ENCODE measurements at regions not wholly inside any gene's neighbourhood (a gene's known extent, or its start where the extent isn't known, plus 50 kb on each side); places are given as distances from the start of the nearest gene placed in this dataset.
"Not testable (repeated sequence)": the region's sequence is repeated elsewhere in the genome, so short reads cannot be mapped to it uniquely, and the experiment has no call there.

DNA sequence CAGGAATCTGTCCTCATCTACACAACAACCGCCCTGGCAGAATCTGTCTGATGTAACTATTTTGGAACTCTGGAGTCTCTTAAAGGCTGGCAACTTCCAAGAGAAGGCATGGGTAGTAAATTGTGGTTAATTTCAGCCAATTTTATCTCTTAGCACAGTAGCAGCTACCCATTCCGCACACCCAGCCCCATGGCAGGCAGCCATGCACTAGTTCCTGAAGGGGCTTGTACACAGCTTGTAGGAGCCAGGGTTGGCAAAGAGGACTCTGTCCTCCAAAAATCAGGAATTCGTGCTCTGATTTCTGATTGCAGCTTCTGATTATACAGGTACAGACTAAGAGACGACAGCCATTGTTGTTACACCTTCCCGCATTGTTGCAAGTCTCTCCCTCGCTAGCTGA lies 155.9 kb downstream of the RNF144B start:
- Histone ChIP-seq H4K20me1 (ENCODE audit: insufficient read depth) (no peaks in the 10 kb centered on the region; the same call in 1 of the 2 replicates), H3F3A (ENCODE audit: insufficient read depth, low read depth) (no peaks in the 10 kb centered on the region), H3K27me3 (ENCODE audit: insufficient read depth, low read depth) (no peaks in the 10 kb centered on the region; the same call in none of the 2 replicates), H3K4me1 (replicated peaks; ENCODE audit: insufficient read depth) (no peaks in the 10 kb centered on the region), H3K9me2 (ENCODE audit: insufficient read depth) (no peaks in the 10 kb centered on the region), H3K79me2 (ENCODE audit: low read depth) (no peaks in the 10 kb centered on the region), H3K36me3 (ENCODE audit: low read depth) (no peaks in the 10 kb centered on the region), H3K4me3 (no peak overlapping the region), H3K4me2 (no peak overlapping the region), H2AFZ (no peak overlapping the region), H3K27ac (no peak overlapping the region), H3K9me3 (ENCODE audit: insufficient read depth, low read depth) (no peaks in the 10 kb centered on the region)
- ChIA-PET POLR2A (ENCODE audit: unreplicated experiment) (no interaction called here), CTCF (no interaction called here)
- no TSS peak for BruUV-seq (replicated peaks)
- no peak for DNase-seq
- no peak for TF ChIP-seq CTCF (conservative IDR thresholded peaks at IDR 0.05)
- no peak for TF ChIP-seq EZH2 (IDR thresholded peaks at IDR 0.05; ENCODE audit: low read depth)
- intact Hi-C loops (cut with micrococcal nuclease; ENCODE audit: unreplicated experiment): no loop called here

- H4K20me1 ChIP-seq (ENCODE audit: insufficient read depth); H3K4me1 ChIP-seq (replicated peaks; ENCODE audit: insufficient read depth); DNase-seq; BruUV-seq (replicated peaks); H3K27me3 ChIP-seq (ENCODE audit: insufficient read depth, low read depth); intact Hi-C loops (cut with micrococcal nuclease; ENCODE audit: unreplicated experiment); CTCF ChIA-PET; H3K79me2 ChIP-seq (ENCODE audit: low read depth); POLR2A ChIA-PET (ENCODE audit: unreplicated experiment); H3K27ac ChIP-seq; H3K36me3 ChIP-seq (ENCODE audit: low read depth); H3F3A ChIP-seq (ENCODE audit: insufficient read depth, low read depth); H3K9me3 ChIP-seq (ENCODE audit: insufficient read depth, low read depth); H3K9me2 ChIP-seq (ENCODE audit: insufficient read depth); H3K4me3 ChIP-seq; H2AFZ ChIP-seq; H3K4me2 ChIP-seq: not testable (repeated sequence)
Observed at GRCh38 chr6:18545142-18545541, 158.0 kb downstream of the RNF144B start.

DNA sequence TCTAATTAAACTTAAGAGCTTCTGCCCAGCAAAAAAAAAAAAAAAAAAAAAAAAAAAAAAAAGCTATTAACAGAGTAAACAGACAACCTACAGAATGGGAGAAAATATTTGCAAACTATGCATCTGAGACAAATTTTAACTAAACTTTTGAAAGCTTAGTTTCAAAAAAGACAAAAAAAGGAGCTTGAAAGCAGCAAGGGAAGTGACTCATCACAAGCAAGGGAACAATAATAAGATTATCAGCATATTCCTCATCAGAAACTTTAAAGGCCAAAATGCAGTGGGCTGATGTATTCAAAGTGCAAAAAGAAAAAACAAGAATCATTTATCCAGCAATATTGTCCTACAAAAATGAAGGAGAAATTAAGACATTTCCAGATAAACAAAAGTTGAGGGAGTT lies 158.6 kb downstream of the RNF144B start:
- CTCF ChIA-PET: no interaction called here
- TF ChIP-seq EZH2 (IDR thresholded peaks at IDR 0.05; ENCODE audit: low read depth) (no peak), CTCF (conservative IDR thresholded peaks at IDR 0.05) (no peak)

GRCh38 chr6:18550119-18550518 lies 163.0 kb downstream of the RNF144B start:
- no peak overlapping the region for H3K27ac ChIP-seq
- POLR2A ChIA-PET (ENCODE audit: unreplicated experiment): no interaction called here
- intact Hi-C loops (cut with micrococcal nuclease; ENCODE audit: unreplicated experiment): no loop called here

More for the DNA sequence above, 158.6 kb downstream of the RNF144B start:
- H4K20me1 ChIP-seq (ENCODE audit: insufficient read depth): no peaks in the 10 kb centered on the region; the same call in 1 of the 2 replicates
- BruUV-seq (replicated peaks): no TSS peak
- H3K27ac ChIP-seq: no peak overlapping the region
- H3K79me2 ChIP-seq (ENCODE audit: low read depth): no peaks in the 10 kb centered on the region
- H3K9me2 ChIP-seq (ENCODE audit: insufficient read depth): no peaks in the 10 kb centered on the region
- POLR2A ChIA-PET (ENCODE audit: unreplicated experiment): no interaction called here
- H3K27me3 ChIP-seq (ENCODE audit: insufficient read depth, low read depth): no peaks in the 10 kb centered on the region; the same call in none of the 2 replicates
- no peak overlapping the region for H3K4me3 ChIP-seq
- H3K36me3 ChIP-seq (ENCODE audit: low read depth): no peaks in the 10 kb centered on the region
- no peak overlapping the region for H3K4me2 ChIP-seq
- H2AFZ ChIP-seq: no peak overlapping the region
- H3K9me3 ChIP-seq (ENCODE audit: insufficient read depth, low read depth): no peaks in the 10 kb centered on the region
- intact Hi-C loops (cut with micrococcal nuclease; ENCODE audit: unreplicated experiment): no loop called here
- no peak for DNase-seq
- no peaks in the 10 kb centered on the region for H3K4me1 ChIP-seq (replicated peaks; ENCODE audit: insufficient read depth)
- no peaks in the 10 kb centered on the region for H3F3A ChIP-seq (ENCODE audit: insufficient read depth, low read depth)

More at GRCh38 chr6:18550119-18550518, 163.0 kb downstream of the RNF144B start:
- no peak overlapping the region for H2AFZ ChIP-seq
- CTCF ChIA-PET: no interaction called here
- no peaks in the 10 kb centered on the region for H3K9me2 ChIP-seq (ENCODE audit: insufficient read depth)
- no peaks in the 10 kb centered on the region for H3K9me3 ChIP-seq (ENCODE audit: insufficient read depth, low read depth)
- H3K4me1 ChIP-seq (replicated peaks; ENCODE audit: insufficient read depth): no peaks in the 10 kb centered on the region
- BruUV-seq (replicated peaks): no TSS peak
- TF ChIP-seq CTCF (conservative IDR thresholded peaks at IDR 0.05): no peak
- no peak for TF ChIP-seq EZH2 (IDR thresholded peaks at IDR 0.05; ENCODE audit: low read depth)
- H3F3A ChIP-seq (ENCODE audit: insufficient read depth, low read depth): no peaks in the 10 kb centered on the region
- DNase-seq: no peak
- H3K79me2 ChIP-seq (ENCODE audit: low read depth): no peaks in the 10 kb centered on the region
- no peak overlapping the region for H3K4me2 ChIP-seq
- no peaks in the 10 kb centered on the region for H3K36me3 ChIP-seq (ENCODE audit: low read depth)
- 0 out of 2 replicates have a peak, but pooled peaks cover 7% of the 10 kb centered on the region for H3K27me3 ChIP-seq (ENCODE audit: insufficient read depth, low read depth)
- no peaks in the 10 kb centered on the region for H4K20me1 ChIP-seq (ENCODE audit: insufficient read depth)
- no peak overlapping the region for H3K4me3 ChIP-seq

Data from PC-9 (cell line).